HG03064 (cell line): ENCODE measurements at regions not wholly inside any gene's neighbourhood (a gene's known extent, or its start where the extent isn't known, plus 50 kb on each side); places are given as distances from the start of the nearest gene placed in this dataset.

Experiments
- ATAC-seq: cut with Tn5 transposase; IDR thresholded peaks from one replicate; pipeline ENCODE4 v1.9.1; 2021; ENCODE audit warnings: low read depth; ENCODE audit not compliant: unreplicated experiment

- no peak for ATAC-seq
These were observed 132.2 kb upstream of the INHBA start for GRCh38 chr7:41834805-41835694.

GRCh38 chr7:41832941-41833340 lies 130.1 kb upstream of the INHBA start:
- ATAC-seq, result no peak

GRCh38 chr7:41830271-41830670 lies 127.4 kb upstream of the INHBA start:
- ATAC-seq, result no peak

- no peak for ATAC-seq
These were observed 126.0 kb upstream of the INHBA start for GRCh38 chr7:41828911-41829310.

GRCh38 chr7:41826641-41827040 lies 123.8 kb upstream of the INHBA start:
- ATAC-seq, result no peak

GRCh38 chr7:41825927-41826480 lies 123.1 kb upstream of the INHBA start:
- no peak for ATAC-seq

GRCh38 chr7:41824284-41824683 lies 121.4 kb upstream of the INHBA start:
- no peak for ATAC-seq

GRCh38 chr7:41822259-41822817 lies 119.4 kb upstream of the INHBA start:
- ATAC-seq, result no peak

- no peak for ATAC-seq
These were observed 118.8 kb upstream of the INHBA start for GRCh38 chr7:41821521-41822213.

GRCh38 chr7:41820111-41820671 lies 117.3 kb upstream of the INHBA start:
- no peak for ATAC-seq

GRCh38 chr7:41819645-41820044 lies 116.8 kb upstream of the INHBA start:
- ATAC-seq, result no peak

- ATAC-seq, result no peak
These were observed 116.0 kb upstream of the INHBA start for GRCh38 chr7:41818765-41819398.

GRCh38 chr7:41817386-41817785 lies 114.5 kb upstream of the INHBA start:
- no peak for ATAC-seq

GRCh38 chr7:41816111-41816510 lies 113.2 kb upstream of the INHBA start:
- no peak for ATAC-seq

GRCh38 chr7:41814888-41815287 lies 112.0 kb upstream of the INHBA start:
- no peak for ATAC-seq

- ATAC-seq, result no peak
These were observed 110.4 kb upstream of the INHBA start for GRCh38 chr7:41813286-41813685.

GRCh38 chr7:41811941-41812340 lies 109.1 kb upstream of the INHBA start:
- no peak for ATAC-seq

GRCh38 chr7:41809940-41810576 lies 107.2 kb upstream of the INHBA start:
- ATAC-seq, result peak; percentile 85

- ATAC-seq, result no peak
These were observed 106.6 kb upstream of the INHBA start for GRCh38 chr7:41809529-41809939.

GRCh38 chr7:41809116-41809515 lies 106.2 kb upstream of the INHBA start:
- ATAC-seq, result no peak
